GM12878 (cell line): ENCODE measurements at regions not wholly inside any gene's neighbourhood (a gene's known extent, or its start where the extent isn't known, plus 50 kb on each side); places are given as distances from the start of the nearest gene placed in this dataset.

Experiments
- ATAC-seq: fragments of 200-7000 bp; cut with Tn5 transposase; 3 replicates; pipeline ENCODE4 v1.9.1; 2020; ENCODE audit warnings: mild to moderate bottlenecking, moderate library complexity
- BruUV-seq: library from RNA; stranded (reverse); fragments of 400-500 nt; replicated peaks from 2 replicates; lab custom pipeline; 2021; lab: Mats Ljungman, UMichigan
- CTCF ChIA-PET: fragments of 300-600 bp; sonication (Branson Sonifier 250); formaldehyde crosslinking; extraction: SDS; loops from one replicate; lab custom pipeline; 2021; ENCODE audit warnings: inconsistent platforms; lab: Yijun Ruan, JAX
- POLR2A ChIA-PET: fragments of 350-600 bp; formaldehyde crosslinking; extraction: SDS; loops from one replicate; lab custom pipeline; 2021; ENCODE audit warnings: inconsistent platforms; lab: Charles Lee
- RAD21 ChIA-PET: fragments of 300-600 bp; sonication (Branson Sonifier 250); formaldehyde crosslinking; loops from one replicate; lab custom pipeline; 2023; ENCODE audit warnings: antibody characterized with exemption; ENCODE audit not compliant: unreplicated experiment; lab: Charles Lee
- SMC1A ChIA-PET: fragments of 300-600 bp; sonication (Branson Sonifier 250); formaldehyde crosslinking; loops from one replicate; lab custom pipeline; 2023; ENCODE audit not compliant: unreplicated experiment, uncharacterized antibody; lab: Charles Lee
- DNase-seq: peaks from one replicate; pipeline ENCODE4 v3.0.0-alpha.2; 2011; ENCODE audit warnings: low read depth, low spot score
- FAIRE-seq: peaks from 3 replicates; lab custom pipeline; 2011; peaks lifted over from hg19 to GRCh38; lab: Jason Lieb, UNC
- H2AFZ ChIP-seq: 2 replicates; pipeline ENCODE4 v1.6.0; 2011; ENCODE audit warnings: low read depth, low read length, control low read depth; ENCODE audit not compliant: control insufficient read depth
- H3K27ac ChIP-seq: 2 replicates; pipeline ENCODE4 v1.5.1; 2011; ENCODE audit warnings: control low read depth; ENCODE audit not compliant: control insufficient read depth, insufficient read depth
- H3K27me3 ChIP-seq, 2 experiments: replicated peaks in 1 of 2; 2 replicates each; pipeline versions ENCODE4 v1.6.0 to v1.6.1; 2011; ENCODE audit warnings: low read length in 1 of 2; ENCODE audit not compliant: control insufficient read depth in 2 of 2, insufficient read depth in 2 of 2
- H3K36me3 ChIP-seq, 2 experiments: 2 replicates each; pipeline ENCODE4 v1.5.1; 2011; ENCODE audit warnings: low read length in 1 of 2; ENCODE audit not compliant: control insufficient read depth in 2 of 2, insufficient read depth in 2 of 2
- H3K4me1 ChIP-seq: 2 replicates; pipeline ENCODE4 v1.6.1; 2011; ENCODE audit warnings: mild to moderate bottlenecking, low read length, moderate library complexity, mixed read lengths; ENCODE audit not compliant: control insufficient read depth, insufficient read depth
- H3K4me2 ChIP-seq: 2 replicates; pipeline ENCODE4 v1.6.0; 2011; ENCODE audit warnings: control low read depth; ENCODE audit not compliant: control insufficient read depth, insufficient read depth
- H3K4me3 ChIP-seq: fragments of 200-600 bp; sonication (generic); 2 replicates; pipeline ENCODE4 v1.5.1; 2016
- H3K79me2 ChIP-seq: 2 replicates; pipeline ENCODE4 v1.6.0; 2011; ENCODE audit warnings: low read length; ENCODE audit not compliant: control insufficient read depth, insufficient read depth
- H3K9ac ChIP-seq: 2 replicates; pipeline ENCODE4 v1.8.0; 2011; ENCODE audit warnings: low read length, control low read depth, mixed read lengths; ENCODE audit not compliant: control insufficient read depth, insufficient read depth
- H3K9me3 ChIP-seq: replicated peaks from 3 replicates; pipeline ENCODE4 v1.5.1; 2011; ENCODE audit warnings: mild to moderate bottlenecking, low read length; ENCODE audit not compliant: control insufficient read depth, insufficient read depth
- H4K20me1 ChIP-seq: 2 replicates; pipeline ENCODE4 v1.6.0; 2011; ENCODE audit not compliant: control insufficient read depth, insufficient read depth
- BRCA1 ChIP-seq: IDR thresholded peaks from 2 replicates; pipeline ENCODE4 v1.6.1; 2011; ENCODE audit warnings: low read depth, low read length, improper control_type of control experiment
- CBX5 ChIP-seq: sonication (generic); IDR thresholded peaks from 2 replicates; pipeline ENCODE4 v1.6.1; 2016; ENCODE audit warnings: low read depth, moderate library complexity, mild to moderate bottlenecking, inconsistent platforms
- CREM ChIP-seq: IDR thresholded peaks from 2 replicates; pipeline ENCODE4 v1.6.1; 2014; ENCODE audit warnings: antibody characterized with exemption, low read depth
- GABPA ChIP-seq: IDR thresholded peaks from 2 replicates; pipeline ENCODE4 v1.6.1; 2014; ENCODE audit warnings: antibody characterized with exemption, low read depth, mild to moderate bottlenecking, inconsistent platforms
- NFXL1 ChIP-seq: fragments of 450-650 bp; IDR thresholded peaks from 2 replicates; pipeline ENCODE4 v1.6.1; 2017; ENCODE audit warnings: antibody characterized with exemption, mild to moderate bottlenecking, borderline replicate concordance
- POLR2AphosphoS2 ChIP-seq: IDR thresholded peaks from 2 replicates; pipeline ENCODE4 v1.6.1; 2011; ENCODE audit warnings: low read depth, mild to moderate bottlenecking, low read length, improper control_type of control experiment, moderate library complexity
- RCOR1 ChIP-seq: conservative IDR thresholded peaks from 2 replicates; pipeline ENCODE4 v1.6.1; 2012; ENCODE audit warnings: low read depth, low read length, improper control_type of control experiment
- RFX5 ChIP-seq: IDR thresholded peaks from 2 replicates; pipeline ENCODE4 v1.6.1; 2011; ENCODE audit warnings: low read depth, low read length, improper control_type of control experiment
- SMAD1 ChIP-seq: fragments of 450-650 bp; IDR thresholded peaks from 2 replicates; pipeline ENCODE4 v1.6.1; 2018; ENCODE audit warnings: mild to moderate bottlenecking, low read depth; ENCODE audit not compliant: partially characterized antibody
- TCF12 ChIP-seq: IDR thresholded peaks from 2 replicates; pipeline ENCODE4 v1.6.1; 2011; ENCODE audit warnings: low read depth, mild to moderate bottlenecking, low read length
- ZNF217 ChIP-seq: fragments of 450-650 bp; IDR thresholded peaks from 2 replicates; pipeline ENCODE4 v1.6.1; 2017; ENCODE audit warnings: antibody characterized with exemption, mild to moderate bottlenecking
- WGBS: methylation state at CpG from one replicate; pipeline ENCODE4 v1.1.6; 2016; ENCODE audit warnings: low lambda C conversion rate; ENCODE audit not compliant: insufficient replicate concordance, insufficient coverage; ENCODE audit errors: missing lambda C conversion rate; 5-methylcytosine and 5-hydroxymethylcytosine counted together
- in situ Hi-C: fragments of 300-500 bp; cut with MboI; formaldehyde crosslinking; loops from 9 replicates; pipeline ENCODE4 v1.14.3; 2018; ENCODE audit warnings: mixed read lengths
- intact Hi-C: fragments of 100-400 bp; cut with micrococcal nuclease; formaldehyde crosslinking; loops from one replicate; pipeline ENCODE4 v1.14.2; 2022; ENCODE audit not compliant: unreplicated experiment
- TF ChIP-seq, protein P1 (sequence below): IDR thresholded peaks from 2 replicates; pipeline ENCODE4 v1.6.1; 2012; ENCODE audit warnings: low read depth, low read length, improper control_type of control experiment
- TF ChIP-seq, protein P2 (sequence below): fragments of 450-650 bp; formaldehyde crosslinking; IDR thresholded peaks from 2 replicates; pipeline ENCODE4 v1.4.0; 2020; ENCODE audit warnings: mild to moderate bottlenecking, moderate library complexity
- TF ChIP-seq, protein P3 (sequence below): IDR thresholded peaks from 2 replicates; pipeline ENCODE4 v1.6.1; 2011; ENCODE audit warnings: low read depth, mild to moderate bottlenecking, low read length, moderate library complexity, borderline replicate concordance; ENCODE audit errors: extremely low read depth
- TF ChIP-seq, protein P4 (sequence below): fragments of 450-650 bp; IDR thresholded peaks from 2 replicates; pipeline ENCODE4 v1.6.1; 2017; ENCODE audit warnings: mild to moderate bottlenecking
- TF ChIP-seq, protein P5 (sequence below): fragments of 450-650 bp; conservative IDR thresholded peaks from 2 replicates; pipeline ENCODE4 v1.6.1; 2017; ENCODE audit warnings: mild to moderate bottlenecking, moderate library complexity

DNA sequence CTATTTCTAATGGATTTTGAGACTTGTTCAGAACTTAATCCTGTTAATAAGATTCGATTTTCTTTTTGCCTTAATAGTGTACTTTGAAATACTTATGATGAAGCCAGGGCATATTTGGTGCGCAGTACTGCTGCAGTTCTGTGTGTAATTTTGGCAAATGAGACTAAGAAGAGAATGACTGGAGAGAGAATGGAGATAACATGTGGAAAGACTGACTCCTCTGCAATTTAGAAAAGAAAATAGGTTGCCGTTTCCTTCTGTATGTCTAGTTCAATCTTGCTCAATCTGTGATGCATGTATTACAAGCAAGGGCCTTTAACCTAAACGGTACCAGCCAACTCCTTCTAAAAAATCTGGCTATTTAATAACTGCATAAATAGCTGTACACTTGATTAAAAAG lies 285.1 kb upstream of the CDH11 start (continued):
- TF ChIP-seq, protein P1, sequence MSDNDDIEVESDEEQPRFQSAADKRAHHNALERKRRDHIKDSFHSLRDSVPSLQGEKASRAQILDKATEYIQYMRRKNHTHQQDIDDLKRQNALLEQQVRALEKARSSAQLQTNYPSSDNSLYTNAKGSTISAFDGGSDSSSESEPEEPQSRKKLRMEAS = no peak
- TF ChIP-seq, protein P2, sequence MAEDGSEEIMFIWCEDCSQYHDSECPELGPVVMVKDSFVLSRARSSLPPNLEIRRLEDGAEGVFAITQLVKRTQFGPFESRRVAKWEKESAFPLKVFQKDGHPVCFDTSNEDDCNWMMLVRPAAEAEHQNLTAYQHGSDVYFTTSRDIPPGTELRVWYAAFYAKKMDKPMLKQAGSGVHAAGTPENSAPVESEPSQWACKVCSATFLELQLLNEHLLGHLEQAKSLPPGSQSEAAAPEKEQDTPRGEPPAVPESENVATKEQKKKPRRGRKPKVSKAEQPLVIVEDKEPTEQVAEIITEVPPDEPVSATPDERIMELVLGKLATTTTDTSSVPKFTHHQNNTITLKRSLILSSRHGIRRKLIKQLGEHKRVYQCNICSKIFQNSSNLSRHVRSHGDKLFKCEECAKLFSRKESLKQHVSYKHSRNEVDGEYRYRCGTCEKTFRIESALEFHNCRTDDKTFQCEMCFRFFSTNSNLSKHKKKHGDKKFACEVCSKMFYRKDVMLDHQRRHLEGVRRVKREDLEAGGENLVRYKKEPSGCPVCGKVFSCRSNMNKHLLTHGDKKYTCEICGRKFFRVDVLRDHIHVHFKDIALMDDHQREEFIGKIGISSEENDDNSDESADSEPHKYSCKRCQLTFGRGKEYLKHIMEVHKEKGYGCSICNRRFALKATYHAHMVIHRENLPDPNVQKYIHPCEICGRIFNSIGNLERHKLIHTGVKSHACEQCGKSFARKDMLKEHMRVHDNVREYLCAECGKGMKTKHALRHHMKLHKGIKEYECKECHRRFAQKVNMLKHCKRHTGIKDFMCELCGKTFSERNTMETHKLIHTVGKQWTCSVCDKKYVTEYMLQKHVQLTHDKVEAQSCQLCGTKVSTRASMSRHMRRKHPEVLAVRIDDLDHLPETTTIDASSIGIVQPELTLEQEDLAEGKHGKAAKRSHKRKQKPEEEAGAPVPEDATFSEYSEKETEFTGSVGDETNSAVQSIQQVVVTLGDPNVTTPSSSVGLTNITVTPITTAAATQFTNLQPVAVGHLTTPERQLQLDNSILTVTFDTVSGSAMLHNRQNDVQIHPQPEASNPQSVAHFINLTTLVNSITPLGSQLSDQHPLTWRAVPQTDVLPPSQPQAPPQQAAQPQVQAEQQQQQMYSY = no peak
- no peak for TF ChIP-seq POLR2AphosphoS2
- TF ChIP-seq CREM = no peak
- no peak for TF ChIP-seq RFX5
- TF ChIP-seq RCOR1 = no peak

DNA sequence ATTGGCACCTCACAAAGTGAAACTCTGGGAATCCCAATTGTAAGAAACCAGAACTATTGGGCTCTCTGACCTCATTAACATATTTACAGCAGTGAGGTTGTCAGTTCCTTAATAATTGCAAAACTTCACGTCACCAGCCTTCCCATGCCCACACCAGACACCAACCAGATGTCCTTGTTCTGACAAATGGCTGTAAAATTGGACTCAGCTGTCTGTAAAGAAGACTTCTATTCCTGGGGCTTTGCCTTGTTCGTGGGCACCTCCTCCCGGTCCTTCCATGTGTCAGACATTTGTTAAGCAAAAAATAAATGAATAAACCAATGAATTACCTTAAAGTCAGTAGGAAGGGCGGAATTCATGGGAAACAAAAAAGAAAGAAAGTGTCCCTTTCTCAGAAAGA lies 284.3 kb upstream of the CDH11 start:
- no peak overlapping the region for H3K4me3 ChIP-seq
- H3K9ac ChIP-seq = no peak overlapping the region
- TF ChIP-seq, protein P3, sequence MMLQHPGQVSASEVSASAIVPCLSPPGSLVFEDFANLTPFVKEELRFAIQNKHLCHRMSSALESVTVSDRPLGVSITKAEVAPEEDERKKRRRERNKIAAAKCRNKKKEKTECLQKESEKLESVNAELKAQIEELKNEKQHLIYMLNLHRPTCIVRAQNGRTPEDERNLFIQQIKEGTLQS = no peak
- TF ChIP-seq TCF12 (no peak), NFXL1 (no peak), GABPA (no peak), BRCA1 (no peak), SMAD1 (no peak), ZNF217 (no peak), CBX5 (no peak)
- TF ChIP-seq, protein P4, sequence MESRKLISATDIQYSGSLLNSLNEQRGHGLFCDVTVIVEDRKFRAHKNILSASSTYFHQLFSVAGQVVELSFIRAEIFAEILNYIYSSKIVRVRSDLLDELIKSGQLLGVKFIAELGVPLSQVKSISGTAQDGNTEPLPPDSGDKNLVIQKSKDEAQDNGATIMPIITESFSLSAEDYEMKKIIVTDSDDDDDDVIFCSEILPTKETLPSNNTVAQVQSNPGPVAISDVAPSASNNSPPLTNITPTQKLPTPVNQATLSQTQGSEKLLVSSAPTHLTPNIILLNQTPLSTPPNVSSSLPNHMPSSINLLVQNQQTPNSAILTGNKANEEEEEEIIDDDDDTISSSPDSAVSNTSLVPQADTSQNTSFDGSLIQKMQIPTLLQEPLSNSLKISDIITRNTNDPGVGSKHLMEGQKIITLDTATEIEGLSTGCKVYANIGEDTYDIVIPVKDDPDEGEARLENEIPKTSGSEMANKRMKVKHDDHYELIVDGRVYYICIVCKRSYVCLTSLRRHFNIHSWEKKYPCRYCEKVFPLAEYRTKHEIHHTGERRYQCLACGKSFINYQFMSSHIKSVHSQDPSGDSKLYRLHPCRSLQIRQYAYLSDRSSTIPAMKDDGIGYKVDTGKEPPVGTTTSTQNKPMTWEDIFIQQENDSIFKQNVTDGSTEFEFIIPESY = no peak
- TF ChIP-seq, protein P5, sequence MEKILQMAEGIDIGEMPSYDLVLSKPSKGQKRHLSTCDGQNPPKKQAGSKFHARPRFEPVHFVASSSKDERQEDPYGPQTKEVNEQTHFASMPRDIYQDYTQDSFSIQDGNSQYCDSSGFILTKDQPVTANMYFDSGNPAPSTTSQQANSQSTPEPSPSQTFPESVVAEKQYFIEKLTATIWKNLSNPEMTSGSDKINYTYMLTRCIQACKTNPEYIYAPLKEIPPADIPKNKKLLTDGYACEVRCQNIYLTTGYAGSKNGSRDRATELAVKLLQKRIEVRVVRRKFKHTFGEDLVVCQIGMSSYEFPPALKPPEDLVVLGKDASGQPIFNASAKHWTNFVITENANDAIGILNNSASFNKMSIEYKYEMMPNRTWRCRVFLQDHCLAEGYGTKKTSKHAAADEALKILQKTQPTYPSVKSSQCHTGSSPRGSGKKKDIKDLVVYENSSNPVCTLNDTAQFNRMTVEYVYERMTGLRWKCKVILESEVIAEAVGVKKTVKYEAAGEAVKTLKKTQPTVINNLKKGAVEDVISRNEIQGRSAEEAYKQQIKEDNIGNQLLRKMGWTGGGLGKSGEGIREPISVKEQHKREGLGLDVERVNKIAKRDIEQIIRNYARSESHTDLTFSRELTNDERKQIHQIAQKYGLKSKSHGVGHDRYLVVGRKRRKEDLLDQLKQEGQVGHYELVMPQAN = no peak

More for the DNA sequence above, 284.3 kb upstream of the CDH11 start:
- no TSS peak for BruUV-seq
- Histone ChIP-seq H2AFZ (no peak overlapping the region), H3K27ac (no peak overlapping the region), H3K4me1 (no peaks in the 10 kb centered on the region), H3K27me3 (no peaks in the 10 kb centered on the region), H3K9me3 (no peaks in the 10 kb centered on the region), H3K36me3 (no peaks in the 10 kb centered on the region), H3K79me2 (no peaks in the 10 kb centered on the region), H3K4me2 (no peak overlapping the region), H4K20me1 (no peaks in the 10 kb centered on the region)
- intact Hi-C loops (no loop called here), in situ Hi-C loops (no loop called here)
- WGBS = 0% methylated on average over 4 of the region's 4 CpGs
- ChIA-PET POLR2A (no interaction called here), SMC1A (no interaction called here), RAD21 (no interaction called here), CTCF (no interaction called here)
- DNase-seq (no peak), FAIRE-seq (no peak), ATAC-seq (no peak)
